AG10803 (cell line): ENCODE measurements at regions not wholly inside any gene's neighbourhood (a gene's known extent, or its start where the extent isn't known, plus 50 kb on each side); places are given as distances from the start of the nearest gene placed in this dataset.

Experiments
- DNase-seq: peaks from one replicate; pipeline ENCODE4 v3.0.0; 2010; ENCODE audit warnings: low read depth
- H3K4me3 ChIP-seq: 2 replicates; pipeline ENCODE4 v1.5.1; 2011; ENCODE audit warnings: mild to moderate bottlenecking, low read length, control low read depth
- TF ChIP-seq, protein P1 (sequence below): conservative IDR thresholded peaks from 2 replicates; pipeline ENCODE4 v1.5.1; 2011; ENCODE audit warnings: mild to moderate bottlenecking, low read length, control low read depth, inconsistent platforms

DNA sequence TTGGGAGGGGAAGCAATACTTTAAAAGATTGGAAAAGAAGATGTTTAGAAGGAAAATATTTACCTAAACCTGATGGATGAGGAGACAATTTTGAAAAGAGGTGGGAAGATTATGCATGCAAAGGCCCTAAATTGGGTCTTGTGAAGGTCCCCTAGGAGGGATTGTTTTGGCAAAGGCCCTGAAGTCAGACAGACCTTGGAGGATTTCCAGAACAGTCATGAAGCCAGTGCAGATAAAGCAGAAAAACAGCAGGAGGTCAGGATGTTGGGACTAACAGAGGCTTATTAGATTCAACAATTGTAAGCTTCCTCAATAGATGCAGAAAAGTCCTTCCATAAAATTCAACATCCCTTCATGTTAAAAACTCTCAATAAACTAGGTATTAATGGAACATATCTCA lies 361.0 kb upstream of the CDH6 start:
- H3K4me3 ChIP-seq: no peak overlapping the region
- no peak for DNase-seq
- TF ChIP-seq, protein P1, sequence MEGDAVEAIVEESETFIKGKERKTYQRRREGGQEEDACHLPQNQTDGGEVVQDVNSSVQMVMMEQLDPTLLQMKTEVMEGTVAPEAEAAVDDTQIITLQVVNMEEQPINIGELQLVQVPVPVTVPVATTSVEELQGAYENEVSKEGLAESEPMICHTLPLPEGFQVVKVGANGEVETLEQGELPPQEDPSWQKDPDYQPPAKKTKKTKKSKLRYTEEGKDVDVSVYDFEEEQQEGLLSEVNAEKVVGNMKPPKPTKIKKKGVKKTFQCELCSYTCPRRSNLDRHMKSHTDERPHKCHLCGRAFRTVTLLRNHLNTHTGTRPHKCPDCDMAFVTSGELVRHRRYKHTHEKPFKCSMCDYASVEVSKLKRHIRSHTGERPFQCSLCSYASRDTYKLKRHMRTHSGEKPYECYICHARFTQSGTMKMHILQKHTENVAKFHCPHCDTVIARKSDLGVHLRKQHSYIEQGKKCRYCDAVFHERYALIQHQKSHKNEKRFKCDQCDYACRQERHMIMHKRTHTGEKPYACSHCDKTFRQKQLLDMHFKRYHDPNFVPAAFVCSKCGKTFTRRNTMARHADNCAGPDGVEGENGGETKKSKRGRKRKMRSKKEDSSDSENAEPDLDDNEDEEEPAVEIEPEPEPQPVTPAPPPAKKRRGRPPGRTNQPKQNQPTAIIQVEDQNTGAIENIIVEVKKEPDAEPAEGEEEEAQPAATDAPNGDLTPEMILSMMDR: no peak

GRCh38 chr5:30831605-30832004 lies 361.9 kb upstream of the CDH6 start:
- TF ChIP-seq, protein P1: no peak
- no peak overlapping the region for H3K4me3 ChIP-seq
- DNase-seq: no peak

DNA sequence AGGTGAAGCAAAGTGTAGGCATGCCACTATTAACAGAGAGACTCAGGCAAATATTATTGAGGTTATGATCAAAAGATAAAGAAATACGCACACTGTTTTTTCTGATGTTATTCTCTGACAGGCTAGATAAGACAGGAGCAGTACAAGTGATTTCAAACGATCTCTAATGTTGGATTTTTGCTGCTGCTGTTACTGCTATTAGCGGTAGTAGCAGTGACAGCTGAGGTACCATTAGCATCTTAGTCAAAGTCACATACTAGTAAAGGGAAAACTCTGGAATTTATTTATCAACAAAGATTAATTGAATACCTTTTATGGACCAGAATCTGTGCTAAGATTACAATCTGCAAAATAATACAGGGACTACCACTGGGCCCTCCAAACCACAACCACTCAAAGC lies 362.4 kb upstream of the CDH6 start:
- TF ChIP-seq, protein P1: no peak
- H3K4me3 ChIP-seq: no peak overlapping the region
- no peak for DNase-seq

GRCh38 chr5:30811298-30811697 lies 382.2 kb upstream of the CDH6 start:
- no peak overlapping the region for H3K4me3 ChIP-seq
- DNase-seq: no peak
- TF ChIP-seq, protein P1: no peak

GRCh38 chr5:30809933-30810332 lies 383.6 kb upstream of the CDH6 start:
- TF ChIP-seq, protein P1: no peak
- H3K4me3 ChIP-seq: no peak overlapping the region
- no peak for DNase-seq

GRCh38 chr5:30808996-30809395 lies 384.5 kb upstream of the CDH6 start:
- no peak overlapping the region for H3K4me3 ChIP-seq
- TF ChIP-seq, protein P1: no peak
- DNase-seq: no peak

DNA sequence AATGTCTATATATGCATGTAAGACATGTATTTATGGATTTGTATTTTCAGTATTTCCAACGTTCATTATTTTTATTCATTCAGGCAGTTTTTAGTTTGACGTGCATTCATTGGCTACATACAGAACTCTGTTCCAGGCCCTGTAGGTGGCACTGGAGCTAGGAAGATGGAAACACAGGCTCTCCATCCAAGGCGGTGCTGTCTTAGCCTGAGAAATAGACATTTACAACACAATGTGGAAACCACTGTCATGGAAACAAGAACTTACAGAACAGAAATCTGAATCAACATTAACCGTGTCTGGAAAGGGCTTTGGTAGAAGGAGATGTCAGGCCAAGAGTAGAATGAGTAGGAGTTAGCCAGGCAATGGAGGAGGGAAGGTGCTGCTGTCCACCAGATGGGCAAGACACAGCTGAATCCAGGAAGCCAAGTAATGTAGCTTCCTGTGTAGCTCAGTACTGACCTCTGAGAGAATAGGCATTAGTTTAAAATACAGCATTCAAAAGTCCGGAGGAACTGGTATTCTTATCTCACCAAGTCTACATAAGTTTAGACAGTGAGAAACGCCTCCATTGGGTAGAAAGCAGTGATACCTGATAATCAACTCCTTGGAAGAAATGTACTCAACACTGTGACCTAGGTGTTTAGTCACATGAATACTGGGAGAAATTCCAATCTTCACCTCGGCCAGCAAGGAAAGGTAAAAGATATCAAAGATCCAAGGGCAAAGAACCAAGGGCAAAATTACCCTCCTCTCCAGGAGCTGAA lies 388.6 kb upstream of the CDH6 start:
- no peak overlapping the region for H3K4me3 ChIP-seq
- TF ChIP-seq, protein P1: no peak
- no peak for DNase-seq
